ENCODE measurements at regions not wholly inside any gene's neighbourhood (a gene's known extent, or its start where the extent isn't known, plus 50 kb on each side); places are given as distances from the start of the nearest gene placed in this dataset.

DNA sequence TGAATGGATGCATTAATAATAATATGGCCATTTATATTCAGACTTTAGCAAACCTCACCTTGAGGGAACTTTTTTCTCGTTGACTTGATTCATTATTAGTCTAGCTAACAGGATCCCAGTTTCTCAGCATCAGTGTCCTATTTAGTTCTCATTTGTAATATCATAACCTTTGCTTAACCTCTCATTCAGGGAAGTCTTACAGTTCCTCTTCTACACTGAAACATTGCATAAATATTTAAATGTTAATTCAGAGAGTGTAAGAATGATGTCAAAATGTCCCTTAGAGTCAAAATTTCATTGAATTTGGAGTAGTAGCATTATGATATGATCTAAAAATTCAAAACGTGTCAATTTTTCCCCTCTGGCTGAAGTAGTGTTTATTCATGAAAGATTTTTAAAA, 650.1 kb downstream of the EFNA5 start:
- TF ChIP-seq, protein P1, sequence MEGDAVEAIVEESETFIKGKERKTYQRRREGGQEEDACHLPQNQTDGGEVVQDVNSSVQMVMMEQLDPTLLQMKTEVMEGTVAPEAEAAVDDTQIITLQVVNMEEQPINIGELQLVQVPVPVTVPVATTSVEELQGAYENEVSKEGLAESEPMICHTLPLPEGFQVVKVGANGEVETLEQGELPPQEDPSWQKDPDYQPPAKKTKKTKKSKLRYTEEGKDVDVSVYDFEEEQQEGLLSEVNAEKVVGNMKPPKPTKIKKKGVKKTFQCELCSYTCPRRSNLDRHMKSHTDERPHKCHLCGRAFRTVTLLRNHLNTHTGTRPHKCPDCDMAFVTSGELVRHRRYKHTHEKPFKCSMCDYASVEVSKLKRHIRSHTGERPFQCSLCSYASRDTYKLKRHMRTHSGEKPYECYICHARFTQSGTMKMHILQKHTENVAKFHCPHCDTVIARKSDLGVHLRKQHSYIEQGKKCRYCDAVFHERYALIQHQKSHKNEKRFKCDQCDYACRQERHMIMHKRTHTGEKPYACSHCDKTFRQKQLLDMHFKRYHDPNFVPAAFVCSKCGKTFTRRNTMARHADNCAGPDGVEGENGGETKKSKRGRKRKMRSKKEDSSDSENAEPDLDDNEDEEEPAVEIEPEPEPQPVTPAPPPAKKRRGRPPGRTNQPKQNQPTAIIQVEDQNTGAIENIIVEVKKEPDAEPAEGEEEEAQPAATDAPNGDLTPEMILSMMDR (IDR thresholded peaks at IDR 0.05) = no peak
- TF ChIP-seq POLR2A (IDR thresholded peaks at IDR 0.05) = no peak
